Endodermal cell (in vitro differentiated cells): ENCODE measurements at regions not wholly inside any gene's neighbourhood (a gene's known extent, or its start where the extent isn't known, plus 50 kb on each side); places are given as distances from the start of the nearest gene placed in this dataset.

ENCODE experiments used
- DNase-seq: peaks from one replicate; pipeline ENCODE4 v3.0.0-alpha.2; 2017
- H3K27ac ChIP-seq: 2 replicates; pipeline ENCODE4 v1.5.1; 2013; ENCODE audit warnings: mild to moderate bottlenecking, low read depth, low read length, moderate library complexity
- H3K27me3 ChIP-seq: 2 replicates; pipeline ENCODE4 v1.6.1; 2013; ENCODE audit warnings: mild to moderate bottlenecking, low read length, moderate library complexity; ENCODE audit not compliant: insufficient read depth, control insufficient read depth, poor library complexity, severe bottlenecking
- H3K36me3 ChIP-seq: 2 replicates; pipeline ENCODE4 v1.7.0; 2013; ENCODE audit warnings: mild to moderate bottlenecking, low read length, moderate library complexity; ENCODE audit not compliant: control insufficient read depth, insufficient read depth
- H3K4me1 ChIP-seq: one replicate; pipeline ENCODE4 v1.7.0; 2013; ENCODE audit warnings: low read length; ENCODE audit not compliant: control insufficient read depth, insufficient read depth
- H3K4me3 ChIP-seq: 2 replicates; pipeline ENCODE4 v1.5.1; 2013; ENCODE audit warnings: mild to moderate bottlenecking, low read length, moderate library complexity
- H3K9ac ChIP-seq: 2 replicates; pipeline ENCODE4 v1.6.1; 2013; ENCODE audit warnings: mild to moderate bottlenecking, low read length, moderate library complexity; ENCODE audit not compliant: poor library complexity, severe bottlenecking; ENCODE audit errors: extremely low read depth
- H3K9me3 ChIP-seq: 2 replicates; pipeline ENCODE4 v1.6.1; 2013; ENCODE audit warnings: mild to moderate bottlenecking, low read length, moderate library complexity; ENCODE audit not compliant: control insufficient read depth
- H3K27ac Mint-ChIP-seq: 2 replicates; pipeline ENCODE4 v1.8.0; 2020; ENCODE audit warnings: mixed read lengths
- H3K27me3 Mint-ChIP-seq: 2 replicates; pipeline ENCODE4 v1.8.0; 2021; ENCODE audit warnings: mild to moderate bottlenecking, mixed read lengths; ENCODE audit not compliant: insufficient read depth
- H3K36me3 Mint-ChIP-seq: 2 replicates; pipeline ENCODE4 v1.8.0; 2020; ENCODE audit warnings: low read depth, mixed read lengths
- H3K4me1 Mint-ChIP-seq: 2 replicates; pipeline ENCODE4 v1.8.0; 2020; ENCODE audit warnings: mixed read lengths
- H3K4me3 Mint-ChIP-seq: 2 replicates; pipeline ENCODE4 v1.8.0; 2020; ENCODE audit warnings: mild to moderate bottlenecking, moderate library complexity, mixed read lengths
- H3K9me3 Mint-ChIP-seq: 2 replicates; pipeline ENCODE4 v1.8.0; 2020; ENCODE audit warnings: mild to moderate bottlenecking, mixed read lengths
- CTCF ChIP-seq: fragments of 200-600 bp; sonication (generic); conservative IDR thresholded peaks from 2 replicates; pipeline ENCODE4 v1.5.0; 2021; ENCODE audit warnings: antibody characterized with exemption, mild to moderate bottlenecking
- WGBS, 2 experiments: methylation state at CpG; one replicate each; pipeline versions ENCODE4 v1.1.5 to v1.1.7; 2013; ENCODE audit warnings: missing lambda C conversion rate in 2 of 2, mixed read lengths in 1 of 2; ENCODE audit not compliant: insufficient coverage in 1 of 2, insufficient read length in 1 of 2; 5-methylcytosine and 5-hydroxymethylcytosine counted together

DNA sequence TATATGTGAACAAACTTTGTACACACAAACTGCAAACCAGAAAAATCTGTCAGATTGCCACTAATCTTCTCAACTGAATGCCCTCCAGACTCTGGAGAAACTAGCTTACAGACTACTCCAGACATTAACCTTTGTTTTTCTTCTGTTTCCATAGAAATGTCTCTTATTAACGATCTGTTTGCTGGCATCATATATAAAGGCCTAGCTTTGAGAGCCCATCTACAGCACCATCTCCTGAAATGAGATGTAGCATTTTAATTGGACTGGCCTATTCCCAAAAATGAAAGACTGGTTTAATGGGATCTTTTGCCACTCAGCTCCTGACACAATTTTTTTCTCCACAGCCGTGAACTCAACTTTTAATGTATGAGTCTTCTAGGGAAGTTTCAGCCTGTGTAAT, 266.0 kb upstream of the IL1RAPL1 start:
- no peaks in the 10 kb centered on the region for H3K36me3 ChIP-seq
- Mint-ChIP-seq H3K9me3 (peaks cover 28% of the 10 kb centered on the region), H3K4me1 (peaks cover 40% of the 10 kb centered on the region), H3K27ac (no peak overlapping the region), H3K4me3 (no peak overlapping the region), H3K36me3 (no peaks in the 10 kb centered on the region), H3K27me3 (peaks cover 2% of the 10 kb centered on the region)
- no peak overlapping the region for H3K27ac ChIP-seq
- H3K4me1 ChIP-seq, result no peaks in the 10 kb centered on the region
- no peak overlapping the region for H3K4me3 ChIP-seq
- DNase-seq, result no peak
- WGBS, 2 experiments, result 89% methylated on average over 2 of the region's 2 CpGs; no CpG with 5 or more reads in 1 of the 2 experiments
- TF ChIP-seq CTCF, result no peak
- no peak overlapping the region for H3K9ac ChIP-seq
- H3K9me3 ChIP-seq, result peaks cover 6% of the 10 kb centered on the region
- no peaks in the 10 kb centered on the region for H3K27me3 ChIP-seq

DNA sequence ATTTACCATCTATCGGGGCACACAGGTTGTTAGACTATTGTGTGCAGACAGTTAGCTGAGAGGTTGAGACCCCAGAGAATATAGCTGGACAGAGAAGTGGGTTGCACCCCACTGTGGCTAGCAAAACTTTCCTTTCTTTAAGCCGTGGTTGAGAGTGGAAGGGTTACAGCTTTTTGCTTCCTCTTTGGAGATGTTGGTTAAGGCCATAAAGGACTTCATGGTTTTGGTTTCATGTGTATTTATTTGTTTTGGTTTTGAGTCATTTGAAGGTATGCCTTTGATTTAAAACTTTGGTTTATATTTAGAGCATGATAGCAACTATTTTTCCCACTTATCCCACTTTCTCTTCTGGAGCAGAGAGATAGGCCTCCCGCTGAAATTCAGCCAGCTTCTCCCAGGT, 274.3 kb upstream of the IL1RAPL1 start:
- DNase-seq, result no peak
- Histone ChIP-seq H3K4me3 (no peak overlapping the region), H3K9ac (no peak overlapping the region), H3K4me1 (no peaks in the 10 kb centered on the region), H3K27me3 (no peaks in the 10 kb centered on the region), H3K9me3 (peaks cover 2% of the 10 kb centered on the region), H3K27ac (no peak overlapping the region), H3K36me3 (no peaks in the 10 kb centered on the region)
- Mint-ChIP-seq H3K4me1 (peaks cover 3% of the 10 kb centered on the region), H3K36me3 (no peaks in the 10 kb centered on the region), H3K27ac (no peak overlapping the region), H3K9me3 (peaks cover 4% of the 10 kb centered on the region), H3K4me3 (no peak overlapping the region), H3K27me3 (no peaks in the 10 kb centered on the region)
- no peak for TF ChIP-seq CTCF
- WGBS, 2 experiments, result 92% methylated on average over 2 of the region's 3 CpGs; no CpG with 5 or more reads in 1 of the 2 experiments

- no peak for TF ChIP-seq CTCF
- H3K4me3 ChIP-seq, result no peak overlapping the region
- H3K9ac ChIP-seq, result no peak overlapping the region
- H3K27me3 ChIP-seq, result no peaks in the 10 kb centered on the region
- WGBS, 2 experiments, result 100% methylated on average over 2 of the region's 3 CpGs; no CpG with 5 or more reads in 1 of the 2 experiments
- Mint-ChIP-seq H3K4me1 (peaks cover 3% of the 10 kb centered on the region), H3K27me3 (no peaks in the 10 kb centered on the region), H3K27ac (no peak overlapping the region), H3K9me3 (no peaks in the 10 kb centered on the region), H3K4me3 (no peak overlapping the region), H3K36me3 (no peaks in the 10 kb centered on the region)
- H3K9me3 ChIP-seq, result no peaks in the 10 kb centered on the region
- H3K27ac ChIP-seq, result no peak overlapping the region
- H3K4me1 ChIP-seq, result no peaks in the 10 kb centered on the region
- no peak for DNase-seq
- no peaks in the 10 kb centered on the region for H3K36me3 ChIP-seq
These were observed 275.0 kb upstream of the IL1RAPL1 start for GRCh38 chrX:28312259-28312658.
